ENCODE measurements at regions not wholly inside any gene's neighbourhood (a gene's known extent, or its start where the extent isn't known, plus 50 kb on each side); places are given as distances from the start of the nearest gene placed in this dataset.
"Not testable (repeated sequence)": the region's sequence is repeated elsewhere in the genome, so short reads cannot be mapped to it uniquely, and the experiment has no call there.

GRCh38 chr2:35598310-35598709 is 757.3 kb upstream of the CRIM1 start:
- intact Hi-C loops (cut with DNase I) = no loop called here
- H3K36me3 ChIP-seq = no peaks in the 10 kb centered on the region
- no peaks in the 10 kb centered on the region for H3K27me3 ChIP-seq
- no CpG with 5 or more reads among the region's 1 CpG for WGBS (ENCODE audit: insufficient coverage, low coverage, low lambda C conversion rate, missing lambda C conversion rate)
- no peak overlapping the region for H3K4me3 ChIP-seq
- TF ChIP-seq CTCF (IDR thresholded peaks at IDR 0.05) (no peak), POLR2A (IDR thresholded peaks at IDR 0.05) (no peak)
- no peaks in the 10 kb centered on the region for H3K9me3 ChIP-seq
- ATAC-seq (no peak), DNase-seq (no peak)
- H3K4me1 ChIP-seq = no peaks in the 10 kb centered on the region
- H3K27ac ChIP-seq = no peak overlapping the region

GRCh38 chr2:35591886-35592285 is 763.7 kb upstream of the CRIM1 start:
- Histone ChIP-seq H3K27me3 (no peaks in the 10 kb centered on the region), H3K4me1 (no peaks in the 10 kb centered on the region), H3K9me3 (no peaks in the 10 kb centered on the region), H3K27ac (no peak overlapping the region), H3K36me3 (no peaks in the 10 kb centered on the region), H3K4me3 (no peak overlapping the region)
- TF ChIP-seq POLR2A (IDR thresholded peaks at IDR 0.05) (no peak), CTCF (IDR thresholded peaks at IDR 0.05) (no peak)
- ATAC-seq = no peak
- DNase-seq = no peak
- 36% methylated on average over 1 of the region's 1 CpG for WGBS (ENCODE audit: insufficient coverage, low coverage, low lambda C conversion rate, missing lambda C conversion rate)
- intact Hi-C loops (cut with DNase I) = no loop called here

GRCh38 chr2:35585972-35586371 is 769.6 kb upstream of the CRIM1 start:
- Histone ChIP-seq H3K9me3 (no peaks in the 10 kb centered on the region), H3K27me3 (no peaks in the 10 kb centered on the region), H3K27ac (no peak overlapping the region), H3K36me3 (no peaks in the 10 kb centered on the region), H3K4me1 (no peaks in the 10 kb centered on the region), H3K4me3 (no peak overlapping the region)
- no peak for TF ChIP-seq POLR2A (IDR thresholded peaks at IDR 0.05)
- no peak for TF ChIP-seq CTCF (IDR thresholded peaks at IDR 0.05)
- intact Hi-C loops (cut with DNase I) = no loop called here
- WGBS (ENCODE audit: insufficient coverage, low coverage, low lambda C conversion rate, missing lambda C conversion rate) = 53% methylated on average over 5 of the region's 5 CpGs
- no peak for ATAC-seq
- DNase-seq = no peak

GRCh38 chr2:35582637-35583036 is 772.9 kb upstream of the CRIM1 start:
- Histone ChIP-seq H3K27ac (no peak overlapping the region), H3K9me3 (no peaks in the 10 kb centered on the region), H3K27me3 (no peaks in the 10 kb centered on the region), H3K4me1 (no peaks in the 10 kb centered on the region), H3K36me3 (no peaks in the 10 kb centered on the region), H3K4me3 (no peak overlapping the region)
- DNase-seq (no peak), ATAC-seq (no peak)
- WGBS (ENCODE audit: insufficient coverage, low coverage, low lambda C conversion rate, missing lambda C conversion rate) = 44% methylated on average over 4 of the region's 4 CpGs
- intact Hi-C loops (cut with DNase I) = no loop called here
- TF ChIP-seq POLR2A (IDR thresholded peaks at IDR 0.05) = no peak
- no peak for TF ChIP-seq CTCF (IDR thresholded peaks at IDR 0.05)

GRCh38 chr2:35580956-35581355 is 774.6 kb upstream of the CRIM1 start:
- ATAC-seq (no peak), DNase-seq (no peak)
- intact Hi-C loops (cut with DNase I) = no loop called here
- Histone ChIP-seq H3K4me3 (no peak overlapping the region), H3K4me1 (no peaks in the 10 kb centered on the region), H3K27ac (no peak overlapping the region), H3K9me3 (no peaks in the 10 kb centered on the region), H3K27me3 (no peaks in the 10 kb centered on the region), H3K36me3 (no peaks in the 10 kb centered on the region)
- WGBS (ENCODE audit: insufficient coverage, low coverage, low lambda C conversion rate, missing lambda C conversion rate) = 44% methylated on average over 2 of the region's 2 CpGs
- TF ChIP-seq CTCF (IDR thresholded peaks at IDR 0.05) = no peak
- TF ChIP-seq POLR2A (IDR thresholded peaks at IDR 0.05) = no peak

- H3K4me3 ChIP-seq; DNase-seq; H3K4me1 ChIP-seq; H3K27me3 ChIP-seq; intact Hi-C loops (cut with DNase I); H3K9me3 ChIP-seq; ATAC-seq; H3K27ac ChIP-seq; H3K36me3 ChIP-seq: not testable (repeated sequence)
- WGBS (ENCODE audit: insufficient coverage, low coverage, low lambda C conversion rate, missing lambda C conversion rate) = 60% methylated on average over 2 of the region's 14 CpGs
Measured at GRCh38 chr2:35568574-35568973, 787.0 kb upstream of the CRIM1 start.

Measured in right lobe of liver (tissue), 6 donors.